Stimulated activated CD4-positive, alpha-beta T cell treated with anti-CD3 and anti-CD28 coated beads, Interleukin-12 subunit alpha, Interleukin-12 subunit beta, amount 100 ng/mL, for 48 hours (primary cell): ENCODE measurements at regions not wholly inside any gene's neighbourhood (a gene's known extent, or its start where the extent isn't known, plus 50 kb on each side); places are given as distances from the start of the nearest gene placed in this dataset.
"Not testable (repeated sequence)": the region's sequence is repeated elsewhere in the genome, so short reads cannot be mapped to it uniquely, and the experiment has no call there.

Experiments used
- DNase-seq, 3 donors: peaks; one replicate each; pipeline ENCODE4 v3.0.0-alpha.2; 2020; ENCODE audit warnings: low read depth in 2 of 3, low spot score in 1 of 3

DNA sequence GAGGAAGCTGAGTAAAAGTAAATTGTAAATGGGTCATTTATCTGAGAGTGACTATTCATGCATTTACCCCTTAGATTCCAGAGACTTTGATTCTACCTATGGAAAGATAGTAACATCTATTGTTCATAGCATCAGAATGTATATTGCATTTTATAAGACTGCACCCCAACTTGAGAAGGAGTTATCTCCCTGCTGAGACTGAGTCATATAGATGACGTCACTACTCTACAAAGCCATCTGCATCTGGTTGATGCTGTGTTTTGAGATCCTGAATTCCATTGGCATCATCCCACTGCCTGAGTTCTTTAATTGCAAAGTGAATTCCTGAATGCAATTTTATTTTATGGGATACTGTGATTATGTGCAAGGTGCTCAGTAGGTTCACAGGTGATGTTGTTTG, 444.0 kb upstream of the SLC35B3 start:
- no peak for DNase-seq

DNA sequence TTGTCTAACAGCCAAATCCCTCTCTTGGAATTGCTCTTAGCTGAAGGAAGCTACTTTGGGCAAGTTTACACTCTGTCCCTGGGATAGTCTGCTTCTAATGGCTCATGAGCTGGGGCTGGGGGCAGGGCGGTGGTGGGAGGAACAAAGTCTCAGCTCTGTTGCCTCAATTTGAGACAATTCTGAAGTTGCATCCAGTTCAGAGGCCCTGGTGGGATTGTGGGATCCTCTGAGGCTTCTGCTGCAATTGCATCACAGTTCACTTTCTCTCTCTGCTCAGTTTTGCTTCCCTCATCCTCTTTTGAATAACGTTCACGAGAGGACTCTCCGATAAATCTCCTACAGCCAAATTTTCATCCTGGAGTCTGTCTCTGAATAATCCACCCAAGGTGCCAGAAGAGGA, 440.6 kb upstream of the SLC35B3 start:
- no peak for DNase-seq

DNA sequence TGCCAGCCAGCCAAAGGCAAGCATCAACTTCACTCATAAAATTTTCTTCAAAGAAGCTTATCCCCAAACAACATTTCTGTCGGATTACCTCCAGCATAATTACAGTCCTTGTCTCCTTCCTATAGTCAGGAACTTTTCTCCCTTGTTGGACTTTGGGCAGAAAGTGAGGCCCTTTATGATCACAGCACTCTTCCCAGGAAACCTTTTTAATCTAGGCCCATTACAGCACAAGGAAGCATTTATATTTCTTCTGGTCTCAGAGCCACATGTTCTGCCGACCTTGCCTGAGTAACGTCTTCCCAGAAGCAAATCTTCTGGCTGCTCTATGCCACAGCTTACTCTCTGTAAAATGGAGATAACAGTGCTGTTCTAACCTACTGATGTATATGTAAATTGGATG, 437.2 kb upstream of the SLC35B3 start:
- no peak for DNase-seq

DNA sequence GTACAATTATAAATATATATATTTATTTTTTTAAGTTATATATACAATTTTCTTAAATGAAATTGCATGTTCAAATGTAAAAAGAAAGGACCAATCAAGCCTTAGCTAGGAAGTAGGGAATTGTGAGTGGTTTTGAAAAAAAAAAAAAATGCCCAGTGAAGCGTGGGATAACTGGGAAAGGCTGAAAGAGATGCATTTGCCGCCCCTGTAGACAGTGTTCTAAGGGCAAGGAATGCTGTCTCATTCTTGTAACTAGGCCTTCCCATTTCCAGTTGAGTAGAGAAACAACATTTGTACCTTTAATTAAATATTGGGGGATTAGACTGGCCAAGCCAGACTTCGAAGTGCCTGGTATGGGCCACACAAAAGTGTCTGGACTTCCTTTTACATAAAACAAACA, 430.1 kb upstream of the SLC35B3 start:
- no peak for DNase-seq

DNA sequence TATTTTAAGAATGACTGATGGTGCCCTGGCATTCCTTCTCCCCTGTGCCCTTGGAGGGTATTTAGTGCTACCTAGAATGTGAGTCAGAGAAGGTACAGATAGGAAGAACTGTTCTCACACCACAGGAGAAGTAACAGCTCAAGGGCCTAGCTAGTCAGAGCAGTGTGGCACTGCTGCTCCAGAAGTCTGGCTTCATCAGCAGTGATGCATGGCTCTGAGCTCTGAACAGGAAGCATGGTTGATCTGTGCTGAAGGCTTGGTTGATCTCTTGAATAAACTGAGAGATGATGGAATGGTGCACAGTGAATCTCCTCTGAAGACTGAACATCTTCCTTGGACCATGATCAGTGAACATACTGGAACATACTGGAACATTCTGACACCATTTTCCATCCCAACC, 425.3 kb upstream of the SLC35B3 start:
- no peak for DNase-seq

DNA sequence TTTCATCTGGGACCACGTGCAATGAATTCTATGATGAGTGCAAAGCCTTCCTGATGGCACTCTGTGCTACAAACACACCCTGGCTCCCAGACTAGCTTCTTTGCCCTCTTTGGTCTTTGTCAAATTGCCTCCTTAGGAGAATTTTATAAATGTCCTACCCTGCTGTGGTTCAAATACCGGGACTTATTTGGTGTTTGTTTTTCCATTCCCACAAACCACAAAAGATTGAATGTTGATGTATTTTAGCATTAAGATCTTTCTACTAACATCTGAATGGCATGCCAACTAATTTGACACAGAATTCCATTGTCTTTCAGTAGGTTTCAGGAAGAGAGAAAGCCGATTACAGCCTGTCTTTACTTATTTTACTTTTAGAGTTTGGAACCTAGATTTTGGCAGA, 424.2 kb upstream of the SLC35B3 start:
- no peak for DNase-seq

DNA sequence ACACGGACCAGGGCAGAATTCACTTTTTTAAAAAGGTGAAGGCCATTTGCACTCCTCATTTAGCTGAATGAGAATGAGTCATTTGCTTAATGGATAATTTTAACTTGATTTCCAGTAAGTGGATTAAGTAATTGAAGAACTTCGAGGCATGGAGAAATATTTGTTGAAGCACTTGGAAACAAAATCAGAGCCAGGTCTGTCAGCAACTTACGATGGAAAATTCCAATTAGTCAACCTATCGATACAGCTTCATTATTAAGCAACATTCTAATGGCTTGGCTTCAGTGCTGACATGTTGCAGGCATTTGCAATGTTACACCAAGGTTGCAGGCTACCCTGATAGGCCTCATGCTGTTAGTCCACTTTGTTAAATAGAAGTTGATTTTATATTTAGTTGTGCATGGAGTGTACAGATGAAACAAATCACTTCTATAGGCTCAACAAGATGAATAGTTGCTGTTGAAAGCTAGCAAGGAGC, 423.5 kb upstream of the SLC35B3 start:
- DNase-seq: no peak

DNA sequence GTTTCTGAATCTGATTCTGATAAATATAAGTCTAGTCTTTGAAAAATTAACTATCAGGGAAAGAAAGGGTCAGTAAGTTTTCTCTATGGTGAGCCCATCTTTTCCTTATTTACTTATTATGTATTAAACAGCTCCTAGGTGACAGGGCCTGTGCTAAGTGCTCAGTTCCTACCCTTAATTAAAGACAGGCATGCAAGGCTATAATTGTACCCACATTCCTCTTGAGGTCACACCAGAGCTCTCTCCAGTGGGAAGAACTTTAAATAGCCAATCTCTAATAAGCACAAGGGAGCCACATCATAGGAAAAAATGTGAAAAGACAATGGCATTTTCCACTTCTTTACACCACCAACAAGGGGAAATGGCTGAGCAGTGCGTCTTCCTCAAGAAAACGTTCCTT, 421.8 kb upstream of the SLC35B3 start:
- no peak for DNase-seq

DNA sequence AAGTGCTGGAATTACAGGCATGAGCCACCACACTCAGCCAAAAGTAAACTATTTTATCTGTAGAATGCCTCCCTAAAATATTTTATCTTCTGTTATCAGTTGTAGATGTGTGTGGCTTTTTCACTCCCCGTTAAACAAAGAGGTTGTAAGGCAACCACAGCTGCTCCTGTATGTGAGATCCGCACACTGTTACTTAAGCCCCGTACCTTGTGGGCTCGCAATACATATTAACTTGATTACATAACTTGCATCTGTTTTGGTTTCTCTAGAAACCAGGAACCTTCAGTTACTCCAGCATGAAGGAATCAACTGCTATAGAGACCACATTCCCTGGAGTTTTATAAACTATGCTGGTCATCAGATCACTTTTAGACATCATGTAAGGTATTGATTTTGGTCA, 420.1 kb upstream of the SLC35B3 start:
- DNase-seq: no peak

DNA sequence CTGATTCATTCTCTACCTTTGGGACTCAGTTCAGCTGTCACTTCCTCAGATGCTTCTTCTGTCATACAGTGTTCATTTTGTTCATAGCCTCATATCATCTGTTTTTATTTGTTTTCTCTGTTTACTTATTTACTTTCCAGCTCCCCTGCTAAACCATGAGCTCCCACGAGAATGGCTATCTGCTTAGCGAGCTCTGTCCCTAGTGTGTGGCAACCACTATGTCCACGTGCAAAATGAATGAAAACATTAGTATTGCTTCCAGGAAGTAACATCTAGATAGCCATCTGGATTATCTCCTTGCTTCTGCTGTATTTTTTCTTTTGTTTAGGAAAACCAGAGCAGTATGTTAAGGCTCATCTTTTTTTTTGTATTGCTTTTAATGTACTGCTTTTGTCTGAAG, 417.0 kb upstream of the SLC35B3 start:
- DNase-seq: no peak

DNA sequence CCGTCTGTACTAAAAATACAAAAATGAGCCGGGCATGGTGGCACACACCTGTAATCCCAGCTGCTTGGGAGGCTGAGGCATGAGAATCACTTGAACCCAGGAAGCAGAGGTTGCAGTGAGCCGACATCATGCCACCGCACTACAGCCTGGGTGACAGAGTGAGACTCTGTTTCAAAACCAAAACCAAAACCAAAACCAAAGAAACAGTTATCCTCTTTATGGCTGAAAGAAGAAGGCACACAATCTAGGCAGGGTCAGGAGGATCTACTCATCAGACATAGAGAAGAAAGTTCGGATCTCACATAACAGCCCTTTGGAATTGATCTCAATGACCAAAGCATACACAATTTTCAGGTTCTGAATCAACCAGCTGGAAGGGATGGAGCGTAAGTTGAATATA, 411.3 kb upstream of the SLC35B3 start:
- DNase-seq: not testable (repeated sequence)

DNA sequence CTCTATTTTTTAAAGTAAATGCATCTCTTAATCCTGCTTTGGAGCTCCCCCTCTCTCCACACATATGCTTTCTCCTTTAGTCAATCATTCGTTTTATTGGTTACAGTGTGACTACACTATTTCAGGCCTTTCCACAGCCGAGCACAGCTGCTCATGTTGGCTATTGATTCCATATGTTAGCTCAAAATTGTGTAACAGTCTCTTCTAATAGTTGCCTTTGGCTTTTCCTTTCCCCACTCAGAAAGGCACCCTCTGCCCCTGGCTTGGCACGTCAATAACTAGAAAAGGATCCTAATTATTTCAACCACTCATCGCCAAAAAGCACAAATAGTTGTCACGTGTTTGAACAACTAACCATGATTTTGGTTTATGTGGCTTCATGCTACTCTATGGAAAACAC, 410.3 kb upstream of the SLC35B3 start:
- DNase-seq: no peak

DNA sequence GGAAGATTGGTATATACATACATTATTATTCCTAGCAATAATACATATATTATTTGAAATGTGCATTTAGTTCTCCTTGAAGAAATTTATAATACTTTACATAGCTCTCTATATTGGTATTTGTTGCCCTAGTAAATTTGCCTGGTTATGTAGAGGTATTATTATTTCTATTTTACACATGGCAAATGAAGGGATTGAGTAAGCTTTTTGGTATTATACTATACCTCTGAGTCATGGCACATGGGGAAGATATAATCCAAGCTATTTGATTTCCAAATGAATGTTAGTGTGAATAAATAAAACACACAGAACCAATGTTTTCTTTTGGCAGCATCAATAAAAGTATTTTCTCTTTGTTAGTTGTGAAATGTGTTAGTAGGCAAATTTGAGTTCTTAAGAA, 409.6 kb upstream of the SLC35B3 start:
- DNase-seq: no peak

DNA sequence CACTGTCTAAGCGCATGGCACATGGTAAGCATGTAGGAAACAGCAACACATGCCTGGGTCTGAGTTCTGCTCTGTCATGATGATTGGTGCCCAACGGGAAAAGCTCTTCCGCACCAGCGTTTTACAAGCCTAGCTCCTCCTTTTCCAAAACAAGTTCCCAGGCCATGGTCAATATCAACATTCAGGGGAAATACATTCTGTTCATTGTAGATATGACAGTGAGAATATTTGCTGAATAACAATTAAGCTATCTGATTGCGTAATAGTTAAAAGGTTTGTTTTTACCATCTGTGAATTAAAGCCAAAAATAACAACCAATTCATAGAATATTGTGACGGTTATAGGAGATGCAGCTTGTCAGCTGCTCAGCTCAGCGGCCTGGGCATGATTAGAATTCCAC, 404.3 kb upstream of the SLC35B3 start:
- DNase-seq: no peak

DNA sequence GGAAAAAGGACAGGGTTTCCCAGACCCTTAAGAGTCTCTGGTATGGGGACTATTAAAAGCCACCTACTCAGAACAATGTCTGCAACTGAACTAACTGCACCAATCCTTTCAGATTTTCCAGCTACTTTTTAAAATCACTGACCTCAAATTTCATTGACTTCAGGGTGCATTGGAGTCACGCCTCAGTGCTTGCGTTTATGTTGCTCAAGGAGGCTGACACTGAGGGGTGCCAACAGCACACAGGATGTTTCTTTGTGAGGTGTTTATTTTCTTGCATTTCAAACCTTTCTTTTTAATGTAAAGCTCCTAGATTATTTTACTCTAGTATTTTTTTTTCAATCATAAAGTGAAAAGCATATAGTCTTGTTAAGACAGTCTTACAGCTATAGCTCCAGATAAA, 402.0 kb upstream of the SLC35B3 start:
- no peak for DNase-seq

DNA sequence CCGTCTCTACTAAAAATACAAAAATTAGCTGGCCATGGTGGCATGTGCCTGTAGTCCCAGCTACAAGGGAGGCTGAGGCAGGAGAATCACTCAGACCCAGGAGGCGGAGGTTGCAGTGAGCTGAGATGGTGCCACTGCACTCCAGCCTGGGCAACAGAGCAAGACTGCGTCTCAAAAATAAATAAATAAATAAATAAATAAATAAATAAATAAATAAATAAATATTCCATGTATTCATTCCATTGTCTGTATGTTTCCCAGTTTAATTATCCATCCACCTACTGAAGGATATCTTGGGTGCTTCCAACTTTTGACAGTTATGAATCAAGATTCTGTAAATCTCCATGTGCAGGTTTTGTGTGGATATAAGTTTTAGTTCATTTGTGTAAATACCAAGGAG, 397.4 kb upstream of the SLC35B3 start:
- DNase-seq: not testable (repeated sequence)

DNA sequence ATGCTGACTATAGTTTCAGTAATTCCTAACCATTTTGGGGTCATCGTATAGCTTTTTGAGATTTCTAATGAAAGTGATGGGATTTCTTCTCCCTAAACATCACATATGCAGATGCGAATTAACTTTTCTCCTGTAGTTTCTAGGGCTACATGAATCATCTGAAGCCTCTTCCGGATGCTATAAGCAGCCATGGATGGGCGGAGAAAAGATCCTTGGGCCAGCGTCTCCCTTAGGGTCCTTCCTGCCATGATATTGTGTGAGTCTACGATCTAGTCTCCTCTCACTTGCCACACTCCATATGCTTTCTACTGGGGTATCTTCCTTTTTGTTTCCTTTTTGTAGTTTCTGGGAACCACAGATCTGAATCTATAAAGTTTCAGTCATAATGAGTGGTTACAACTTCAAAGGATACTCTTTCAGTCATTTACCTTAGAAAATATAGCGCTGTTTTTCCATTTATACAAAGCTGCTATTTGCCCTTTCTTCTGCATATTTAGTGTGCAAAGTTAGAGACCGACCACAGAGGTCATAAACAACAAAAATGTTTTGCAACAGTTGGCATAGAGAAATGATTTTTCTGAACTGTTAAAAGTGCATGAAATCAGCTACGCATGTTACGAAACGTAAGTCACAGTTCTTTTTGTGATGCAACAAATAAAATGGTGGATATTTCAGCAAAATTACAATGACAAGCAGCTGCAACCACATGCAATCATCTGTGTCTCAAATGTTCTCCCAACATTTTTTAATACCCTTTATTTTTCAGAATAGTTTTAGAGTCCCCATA, 396.2 kb upstream of the SLC35B3 start:
- no peak for DNase-seq

DNA sequence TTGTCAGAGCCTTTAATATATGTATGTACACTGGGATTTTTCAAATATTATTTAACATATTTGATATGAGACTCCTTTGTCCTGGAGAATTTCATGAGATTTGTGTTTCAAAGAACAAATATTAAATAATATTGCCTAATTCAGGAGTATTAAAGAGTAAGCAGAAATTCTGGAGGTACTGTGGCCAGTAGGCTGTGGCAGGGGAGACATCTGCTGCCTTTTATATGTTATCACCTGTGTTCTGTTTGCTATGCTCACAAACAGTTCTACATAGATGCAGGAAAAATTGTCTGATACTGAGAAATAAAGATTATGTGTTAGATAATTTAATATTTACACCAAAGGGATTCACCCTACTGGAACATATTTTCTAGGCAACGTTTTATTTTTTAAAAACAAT, 395.4 kb upstream of the SLC35B3 start:
- no peak for DNase-seq

DNA sequence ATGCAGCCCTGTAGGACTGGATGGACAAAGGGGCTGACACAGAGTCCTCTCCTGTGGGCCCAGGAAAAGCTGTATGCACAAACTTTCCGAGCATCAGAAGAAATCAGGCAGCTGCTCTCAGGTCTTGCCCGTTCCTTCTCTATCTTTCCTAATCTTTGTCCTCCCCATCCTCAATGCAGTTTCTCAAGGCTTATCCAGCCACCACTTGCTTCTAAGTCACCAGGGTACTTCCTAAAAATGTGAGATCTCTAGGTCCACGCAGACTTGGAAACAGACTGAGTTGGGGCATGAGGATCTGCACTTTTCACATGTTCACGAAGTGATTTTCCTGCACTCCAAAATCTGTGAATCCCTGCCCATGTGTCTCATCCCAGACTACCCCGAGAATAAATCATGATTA, 394.5 kb upstream of the SLC35B3 start:
- DNase-seq: no peak

DNA sequence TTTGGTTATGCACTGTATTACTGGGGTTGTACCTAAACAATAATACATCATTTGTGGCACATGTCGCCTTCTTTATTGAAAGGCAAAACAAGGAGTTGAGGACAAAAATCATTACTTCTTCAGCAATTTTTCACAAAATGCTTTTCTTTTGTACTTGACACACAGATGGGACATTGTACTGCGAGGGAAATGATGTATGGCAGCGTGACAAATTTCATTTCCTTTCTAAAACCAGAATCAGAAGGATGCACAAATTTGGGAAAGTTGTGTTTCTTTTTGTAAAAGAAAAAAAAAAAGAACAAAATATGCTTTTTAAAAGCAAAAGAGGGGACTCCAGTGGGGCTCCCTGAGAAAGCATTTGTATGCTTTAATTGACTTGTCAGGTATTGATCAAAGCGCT, 394.0 kb upstream of the SLC35B3 start:
- DNase-seq: no peak

DNA sequence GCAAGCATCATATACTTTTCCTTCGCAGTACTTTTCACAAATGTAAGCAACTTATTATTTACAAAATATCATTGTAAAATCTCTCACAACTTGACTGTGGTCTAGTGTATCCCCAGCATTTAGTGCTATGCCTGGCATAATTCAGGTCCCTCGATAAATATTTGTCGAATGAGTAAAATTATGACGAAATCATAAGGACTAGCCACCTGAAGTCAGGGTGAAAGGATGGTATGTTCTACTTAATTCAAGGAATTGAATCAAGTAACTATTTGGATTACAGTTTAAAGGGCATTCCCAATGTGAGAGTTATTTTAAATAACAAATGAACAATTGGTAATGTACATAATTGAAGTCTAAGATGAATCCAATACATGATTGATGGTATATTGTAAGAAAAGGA, 393.0 kb upstream of the SLC35B3 start:
- DNase-seq: no peak

DNA sequence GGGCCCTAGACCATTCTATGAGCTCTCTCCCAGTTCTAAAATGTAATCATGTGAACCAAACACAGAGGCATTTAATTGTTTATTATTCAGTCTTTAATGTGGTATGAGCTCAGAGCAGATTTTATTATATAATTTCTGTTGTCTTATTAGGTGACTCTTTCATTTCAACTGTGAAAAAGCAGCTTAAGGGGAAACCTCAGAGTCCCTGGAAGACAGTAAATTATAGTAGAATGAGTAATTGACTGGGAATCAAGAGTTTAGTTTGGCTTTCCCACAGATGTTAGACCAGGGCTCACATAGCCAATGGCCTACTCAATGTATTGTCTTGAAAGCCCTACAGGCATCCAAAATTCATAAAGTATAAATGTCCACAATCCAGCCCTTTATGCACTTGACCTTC, 390.4 kb upstream of the SLC35B3 start:
- no peak for DNase-seq

DNA sequence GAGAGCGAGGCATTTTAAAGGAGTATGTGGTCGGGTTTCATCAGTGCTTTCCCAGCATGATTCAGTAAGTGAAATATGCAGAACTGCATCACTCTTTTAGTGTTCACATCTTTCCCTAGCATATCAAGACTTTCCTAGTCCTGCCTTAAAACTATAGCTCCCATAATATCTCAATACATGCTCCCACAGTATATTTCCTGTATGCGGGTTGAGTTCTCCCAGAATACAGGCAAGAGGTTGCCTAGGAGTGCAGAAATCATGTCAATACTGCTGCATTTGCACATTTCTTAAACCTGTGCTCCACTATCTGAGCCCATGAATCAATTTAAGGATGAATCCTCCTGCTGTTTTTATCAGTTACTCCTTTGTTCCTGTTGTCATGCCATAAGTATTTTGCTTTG, 386.6 kb upstream of the SLC35B3 start:
- no peak for DNase-seq
